OCI-LY7 (cell line): ENCODE measurements at regions not wholly inside any gene's neighbourhood (a gene's known extent, or its start where the extent isn't known, plus 50 kb on each side); places are given as distances from the start of the nearest gene placed in this dataset.

ENCODE experiments used
- EZH2phosphoT487 ChIP-seq: fragments of 200-600 bp; sonication (generic); IDR thresholded peaks from 2 replicates; pipeline ENCODE4 v1.6.1; 2018; ENCODE audit warnings: low read depth, borderline replicate concordance, mild to moderate bottlenecking, mixed run types, antibody characterized with exemption, low read length, moderate library complexity, mixed read lengths
- TF ChIP-seq, protein P1 (sequence below): fragments of 200-600 bp; sonication (generic); conservative IDR thresholded peaks from 2 replicates; pipeline ENCODE4 v1.5.1; 2014; ENCODE audit warnings: mild to moderate bottlenecking, antibody characterized with exemption, low read length, moderate library complexity, mixed read lengths

DNA sequence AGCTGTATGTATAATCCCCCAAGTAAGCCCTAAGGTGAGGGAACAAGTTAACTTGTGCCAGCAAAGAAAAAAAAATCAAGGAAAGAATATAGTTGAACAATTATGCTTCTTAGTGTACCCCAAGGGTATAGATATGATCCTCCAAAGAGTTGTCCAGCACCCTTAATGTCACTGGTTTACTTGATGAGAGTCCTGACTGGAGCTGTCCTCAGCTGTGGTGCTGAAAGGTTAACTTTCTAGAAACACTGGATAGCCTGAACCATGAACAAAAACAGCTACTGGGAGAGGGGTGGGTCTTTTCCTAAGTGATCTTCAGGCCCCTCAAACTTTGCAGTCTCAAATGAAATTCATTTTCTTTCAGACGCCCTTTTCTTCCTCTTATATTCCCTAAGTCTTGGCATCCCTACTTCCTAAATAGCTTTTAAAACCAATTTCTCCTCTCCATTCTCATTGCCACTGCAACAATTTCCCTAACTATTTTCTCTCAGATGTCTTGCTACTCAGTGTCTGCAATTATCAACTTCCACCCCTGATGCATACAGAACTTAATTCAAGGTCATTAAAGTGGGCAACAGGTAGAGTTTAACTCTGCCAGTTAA, 83.5 kb upstream of the PROKR2 start:
- TF ChIP-seq, protein P1, sequence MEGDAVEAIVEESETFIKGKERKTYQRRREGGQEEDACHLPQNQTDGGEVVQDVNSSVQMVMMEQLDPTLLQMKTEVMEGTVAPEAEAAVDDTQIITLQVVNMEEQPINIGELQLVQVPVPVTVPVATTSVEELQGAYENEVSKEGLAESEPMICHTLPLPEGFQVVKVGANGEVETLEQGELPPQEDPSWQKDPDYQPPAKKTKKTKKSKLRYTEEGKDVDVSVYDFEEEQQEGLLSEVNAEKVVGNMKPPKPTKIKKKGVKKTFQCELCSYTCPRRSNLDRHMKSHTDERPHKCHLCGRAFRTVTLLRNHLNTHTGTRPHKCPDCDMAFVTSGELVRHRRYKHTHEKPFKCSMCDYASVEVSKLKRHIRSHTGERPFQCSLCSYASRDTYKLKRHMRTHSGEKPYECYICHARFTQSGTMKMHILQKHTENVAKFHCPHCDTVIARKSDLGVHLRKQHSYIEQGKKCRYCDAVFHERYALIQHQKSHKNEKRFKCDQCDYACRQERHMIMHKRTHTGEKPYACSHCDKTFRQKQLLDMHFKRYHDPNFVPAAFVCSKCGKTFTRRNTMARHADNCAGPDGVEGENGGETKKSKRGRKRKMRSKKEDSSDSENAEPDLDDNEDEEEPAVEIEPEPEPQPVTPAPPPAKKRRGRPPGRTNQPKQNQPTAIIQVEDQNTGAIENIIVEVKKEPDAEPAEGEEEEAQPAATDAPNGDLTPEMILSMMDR = no peak
- TF ChIP-seq EZH2phosphoT487 = no peak
